Stomach (tissue), 4 donors: ENCODE measurements at regions not wholly inside any gene's neighbourhood (a gene's known extent, or its start where the extent isn't known, plus 50 kb on each side); places are given as distances from the start of the nearest gene placed in this dataset.

Source experiments
- CTCF ChIP-seq, 7 experiments: fragments of 450-650 bp in 4 of 7; fragments of 200-600 bp in 3 of 7; sonication (generic) in 3 of 7; IDR thresholded peaks; one replicate each; pipeline ENCODE4 v1.5.1; 2016 to 2019; ENCODE audit warnings: antibody characterized with exemption in 7 of 7, control low read depth in 2 of 7, mild to moderate bottlenecking in 1 of 7
- EP300 ChIP-seq: sonication (generic); formaldehyde crosslinking; IDR thresholded peaks from one replicate; pipeline ENCODE4 v1.6.1; 2017; ENCODE audit warnings: antibody characterized with exemption
- POLR2A ChIP-seq, 4 donors: fragments of 450-650 bp; IDR thresholded peaks; one replicate each; pipeline ENCODE4 v1.6.1; 2016; ENCODE audit warnings: antibody characterized with exemption in 4 of 4, control low read depth in 2 of 4, mild to moderate bottlenecking in 1 of 4, moderate library complexity in 1 of 4

GRCh38 chr18:76572518-76573247, 77.6 kb upstream of the ZNF516 start:
- TF ChIP-seq CTCF (IDR thresholded peaks at IDR 0.05), result no peak
- no peak for TF ChIP-seq POLR2A (IDR thresholded peaks at IDR 0.05)
- TF ChIP-seq EP300, result no peak
